ENCODE measurements at regions not wholly inside any gene's neighbourhood (a gene's known extent, or its start where the extent isn't known, plus 50 kb on each side); places are given as distances from the start of the nearest gene placed in this dataset.

- no peak for TF ChIP-seq CTCF (IDR thresholded peaks at IDR 0.05 in 4 of 5, conservative IDR thresholded peaks at IDR 0.05 in 1 of 5)
- TF ChIP-seq POLR2A (IDR thresholded peaks at IDR 0.05): no peak
Observed at GRCh38 chr1:96474985-96475743, 246.4 kb upstream of the PTBP2 start.

All from gastrocnemius medialis (tissue), 4 donors.